ENCODE measurements at regions not wholly inside any gene's neighbourhood (a gene's known extent, or its start where the extent isn't known, plus 50 kb on each side); places are given as distances from the start of the nearest gene placed in this dataset.

DNA sequence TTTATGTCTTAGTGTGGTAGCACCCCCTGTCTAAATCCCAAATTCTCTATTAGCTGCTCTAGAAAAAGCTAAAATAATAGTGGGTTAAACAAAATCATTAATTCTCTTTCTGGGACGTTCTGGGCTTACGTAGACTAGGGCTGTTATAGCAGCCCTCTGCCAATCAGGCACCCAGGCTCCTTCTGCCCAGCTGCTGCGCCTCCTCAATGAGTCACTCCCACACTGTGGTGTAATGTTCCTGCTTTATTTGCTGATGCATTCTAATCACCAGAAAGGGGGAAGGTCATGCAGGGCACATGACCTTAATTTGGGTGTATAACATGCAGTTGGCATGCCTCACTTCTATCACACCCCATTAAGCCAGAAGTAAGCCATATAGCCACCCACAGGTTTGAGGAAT is 294.5 kb downstream of the GALC start:
- TF ChIP-seq, protein P1, sequence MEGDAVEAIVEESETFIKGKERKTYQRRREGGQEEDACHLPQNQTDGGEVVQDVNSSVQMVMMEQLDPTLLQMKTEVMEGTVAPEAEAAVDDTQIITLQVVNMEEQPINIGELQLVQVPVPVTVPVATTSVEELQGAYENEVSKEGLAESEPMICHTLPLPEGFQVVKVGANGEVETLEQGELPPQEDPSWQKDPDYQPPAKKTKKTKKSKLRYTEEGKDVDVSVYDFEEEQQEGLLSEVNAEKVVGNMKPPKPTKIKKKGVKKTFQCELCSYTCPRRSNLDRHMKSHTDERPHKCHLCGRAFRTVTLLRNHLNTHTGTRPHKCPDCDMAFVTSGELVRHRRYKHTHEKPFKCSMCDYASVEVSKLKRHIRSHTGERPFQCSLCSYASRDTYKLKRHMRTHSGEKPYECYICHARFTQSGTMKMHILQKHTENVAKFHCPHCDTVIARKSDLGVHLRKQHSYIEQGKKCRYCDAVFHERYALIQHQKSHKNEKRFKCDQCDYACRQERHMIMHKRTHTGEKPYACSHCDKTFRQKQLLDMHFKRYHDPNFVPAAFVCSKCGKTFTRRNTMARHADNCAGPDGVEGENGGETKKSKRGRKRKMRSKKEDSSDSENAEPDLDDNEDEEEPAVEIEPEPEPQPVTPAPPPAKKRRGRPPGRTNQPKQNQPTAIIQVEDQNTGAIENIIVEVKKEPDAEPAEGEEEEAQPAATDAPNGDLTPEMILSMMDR (conservative IDR thresholded peaks at IDR 0.05; ENCODE audit: low read depth, low read length): no peak
- TF ChIP-seq POLR2A (IDR thresholded peaks at IDR 0.05; ENCODE audit: low read depth, low read length) (no peak), MAZ (IDR thresholded peaks at IDR 0.05; ENCODE audit: borderline replicate concordance, low read depth, low read length) (no peak), RFX5 (IDR thresholded peaks at IDR 0.05; ENCODE audit: low read depth, low read length) (no peak), CEBPB (IDR thresholded peaks at IDR 0.05; ENCODE audit: low read depth, low read length) (no peak), CHD1 (IDR thresholded peaks at IDR 0.05; ENCODE audit: low read depth, low read length) (no peak), MXI1 (IDR thresholded peaks at IDR 0.05; ENCODE audit: borderline replicate concordance, low read depth, low read length) (no peak), RCOR1 (IDR thresholded peaks at IDR 0.05; ENCODE audit: insufficient replicate concordance, low read length) (no peak), RAD21 (IDR thresholded peaks at IDR 0.05; ENCODE audit: low read length) (no peak)
- TF ChIP-seq, protein P2, sequence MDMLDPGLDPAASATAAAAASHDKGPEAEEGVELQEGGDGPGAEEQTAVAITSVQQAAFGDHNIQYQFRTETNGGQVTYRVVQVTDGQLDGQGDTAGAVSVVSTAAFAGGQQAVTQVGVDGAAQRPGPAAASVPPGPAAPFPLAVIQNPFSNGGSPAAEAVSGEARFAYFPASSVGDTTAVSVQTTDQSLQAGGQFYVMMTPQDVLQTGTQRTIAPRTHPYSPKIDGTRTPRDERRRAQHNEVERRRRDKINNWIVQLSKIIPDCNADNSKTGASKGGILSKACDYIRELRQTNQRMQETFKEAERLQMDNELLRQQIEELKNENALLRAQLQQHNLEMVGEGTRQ (IDR thresholded peaks at IDR 0.05; ENCODE audit: low read depth, low read length): no peak

All from IMR-90 (cell line).